ENCODE measurements at regions not wholly inside any gene's neighbourhood (a gene's known extent, or its start where the extent isn't known, plus 50 kb on each side); places are given as distances from the start of the nearest gene placed in this dataset.

GRCh38 chr5:5573798-5574380, 151.4 kb downstream of the ICE1 start:
- no peak overlapping the region for H3K27ac ChIP-seq
- no peaks in the 10 kb centered on the region for H3K27me3 ChIP-seq
- H3K36me3 ChIP-seq, result no peaks in the 10 kb centered on the region
- no peaks in the 10 kb centered on the region for H3K4me1 ChIP-seq
- no peaks in the 10 kb centered on the region for H3K9me3 ChIP-seq (replicated peaks in 1 of 11)
- no peak for TF ChIP-seq Cebpa-rat (IDR thresholded peaks at IDR 0.05)
- H3K4me2 ChIP-seq, result no peak overlapping the region
- no peak overlapping the region for H3K4me3 ChIP-seq
- H3K9ac ChIP-seq, result no peak overlapping the region
- H4K20me1 ChIP-seq, result no peaks in the 10 kb centered on the region; a peak in 1 of 22 replicates

- Histone ChIP-seq H3K36me3 (no peaks in the 10 kb centered on the region), H4K20me1 (no peaks in the 10 kb centered on the region; a peak in 1 of 22 replicates), H3K4me1 (no peaks in the 10 kb centered on the region), H3K4me2 (no peak overlapping the region), H3K4me3 (no peak overlapping the region), H3K27ac (no peak overlapping the region), H3K27me3 (no peaks in the 10 kb centered on the region), H3K9me3 (replicated peaks in 1 of 11) (no peaks in the 10 kb centered on the region), H3K9ac (no peak overlapping the region)
- TF ChIP-seq Cebpa-rat (IDR thresholded peaks at IDR 0.05), result no peak
These were observed 150.7 kb downstream of the ICE1 start for GRCh38 chr5:5572976-5573797.

- no peaks in the 10 kb centered on the region for H3K4me1 ChIP-seq
- no peak for TF ChIP-seq Cebpa-rat (IDR thresholded peaks at IDR 0.05)
- H3K27ac ChIP-seq, result no peak overlapping the region
- H3K9ac ChIP-seq, result no peak overlapping the region
- no peak overlapping the region for H3K4me2 ChIP-seq
- H3K9me3 ChIP-seq (replicated peaks in 1 of 11), result no peaks in the 10 kb centered on the region
- H3K4me3 ChIP-seq, result no peak overlapping the region
- H3K27me3 ChIP-seq, result no peaks in the 10 kb centered on the region
- no peaks in the 10 kb centered on the region; a peak in 1 of 22 replicates for H4K20me1 ChIP-seq
- no peaks in the 10 kb centered on the region for H3K36me3 ChIP-seq
These were observed 149.8 kb downstream of the ICE1 start for GRCh38 chr5:5572010-5572865.

- Histone ChIP-seq H3K9me3 (replicated peaks in 1 of 11) (no peaks in the 10 kb centered on the region), H3K27me3 (no peaks in the 10 kb centered on the region), H3K27ac (no peak overlapping the region), H3K4me1 (no peaks in the 10 kb centered on the region), H4K20me1 (no peaks in the 10 kb centered on the region; a peak in 1 of 22 replicates), H3K36me3 (no peaks in the 10 kb centered on the region), H3K9ac (no peak overlapping the region), H3K4me2 (no peak overlapping the region), H3K4me3 (no peak overlapping the region)
- TF ChIP-seq Cebpa-rat (IDR thresholded peaks at IDR 0.05), result no peak
These were observed 148.2 kb downstream of the ICE1 start for GRCh38 chr5:5570646-5571045.

- H3K36me3 ChIP-seq, result no peaks in the 10 kb centered on the region
These were observed 142.4 kb downstream of the ICE1 start for GRCh38 chr5:5564898-5565297.

GRCh38 chr5:5560016-5560415, 137.5 kb downstream of the ICE1 start:
- H3K9ac ChIP-seq, result no peak overlapping the region
- no peak overlapping the region for H3K27ac ChIP-seq
- no peaks in the 10 kb centered on the region for H3K4me1 ChIP-seq
- no peak overlapping the region for H3K4me3 ChIP-seq
- H3K36me3 ChIP-seq, result no peaks in the 10 kb centered on the region
- no peaks in the 10 kb centered on the region for H3K27me3 ChIP-seq
- H3K9me3 ChIP-seq (replicated peaks in 1 of 11), result peaks cover 0 to 4% (median under 1%) of the 10 kb centered on the region in 11 experiments; a peak in 5 of 22 replicates
- no peak overlapping the region for H3K4me2 ChIP-seq
- H4K20me1 ChIP-seq, result no peaks in the 10 kb centered on the region
- no peak for TF ChIP-seq Cebpa-rat (IDR thresholded peaks at IDR 0.05)

More at GRCh38 chr5:5564898-5565297, 142.4 kb downstream of the ICE1 start:
- H3K4me1 ChIP-seq, result no peaks in the 10 kb centered on the region
- H3K4me2 ChIP-seq, result no peak overlapping the region
- H3K9ac ChIP-seq, result no peak overlapping the region
- no peaks in the 10 kb centered on the region for H4K20me1 ChIP-seq
- no peaks in the 10 kb centered on the region for H3K9me3 ChIP-seq (replicated peaks in 1 of 11)
- H3K4me3 ChIP-seq, result no peak overlapping the region
- TF ChIP-seq Cebpa-rat (IDR thresholded peaks at IDR 0.05), result no peak
- H3K27me3 ChIP-seq, result no peaks in the 10 kb centered on the region
- no peak overlapping the region for H3K27ac ChIP-seq

GRCh38 chr5:5558638-5559527, 136.4 kb downstream of the ICE1 start:
- Histone ChIP-seq H3K4me2 (no peak overlapping the region), H3K9ac (no peak overlapping the region), H3K27ac (no peak overlapping the region), H3K4me3 (no peak overlapping the region), H3K27me3 (no peaks in the 10 kb centered on the region), H3K4me1 (no peaks in the 10 kb centered on the region), H4K20me1 (no peaks in the 10 kb centered on the region), H3K9me3 (replicated peaks in 1 of 11) (peaks cover 0 to 15% (median 12%) of the 10 kb centered on the region in 11 experiments; a peak in 13 of 22 replicates), H3K36me3 (no peaks in the 10 kb centered on the region)
- TF ChIP-seq Cebpa-rat (IDR thresholded peaks at IDR 0.05), result no peak

GRCh38 chr5:5558102-5558501, 135.6 kb downstream of the ICE1 start:
- no peak for TF ChIP-seq Cebpa-rat (IDR thresholded peaks at IDR 0.05)
- no peaks in the 10 kb centered on the region for H3K27me3 ChIP-seq

More at GRCh38 chr5:5558102-5558501, 135.6 kb downstream of the ICE1 start:
- Histone ChIP-seq H3K4me1 (no peaks in the 10 kb centered on the region), H3K36me3 (no peaks in the 10 kb centered on the region), H3K4me3 (no peak overlapping the region), H3K9me3 (replicated peaks in 1 of 11) (peaks cover 0 to 17% (median 12%) of the 10 kb centered on the region in 11 experiments; a peak in 13 of 22 replicates), H4K20me1 (no peaks in the 10 kb centered on the region), H3K27ac (no peak overlapping the region), H3K9ac (no peak overlapping the region), H3K4me2 (no peak overlapping the region)

Data from BLaER1 treated with 17β-estradiol and CSF1 and Interleukin-3, amounts not matched to agents 10 nM and 100 nM (cell line).